ENCODE measurements at regions not wholly inside any gene's neighbourhood (a gene's known extent, or its start where the extent isn't known, plus 50 kb on each side); places are given as distances from the start of the nearest gene placed in this dataset.
"Not testable (repeated sequence)": the region's sequence is repeated elsewhere in the genome, so short reads cannot be mapped to it uniquely, and the experiment has no call there.

DNA sequence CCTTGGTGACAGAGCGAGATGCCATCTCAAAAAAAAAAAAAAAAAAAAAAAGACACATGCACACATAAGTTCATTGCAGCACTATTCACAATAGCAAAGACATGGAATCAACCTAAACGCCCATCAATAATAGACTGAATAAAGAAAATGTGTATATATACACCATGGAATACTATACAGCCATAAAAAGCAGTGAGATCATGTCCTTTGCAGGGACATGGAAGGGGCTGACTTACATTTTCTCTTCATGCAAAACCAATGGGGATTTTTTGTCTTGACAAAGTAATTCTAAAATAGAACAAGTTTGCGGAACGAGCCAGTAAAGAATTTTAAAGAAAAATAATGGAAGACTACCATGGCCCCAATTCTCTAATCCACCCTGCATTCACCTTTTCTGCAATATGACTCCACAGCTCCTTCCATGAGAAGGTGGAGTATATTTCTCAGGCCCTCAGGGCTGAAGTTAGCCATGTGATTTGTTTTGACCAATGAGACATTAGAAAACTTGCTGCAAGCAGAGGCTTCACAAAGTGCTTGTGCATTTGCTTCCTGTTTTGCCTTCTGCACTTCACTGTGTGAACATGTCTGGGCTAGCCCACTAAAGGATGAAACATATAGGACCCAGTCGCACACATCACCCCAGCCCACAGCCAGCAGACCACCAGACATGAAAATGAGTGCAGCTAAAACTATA, 78.8 kb upstream of the NR5A2 start:
- no peaks in the 10 kb centered on the region for H3K36me3 ChIP-seq
- TF ChIP-seq EP300 (IDR thresholded peaks at IDR 0.05) = no peak
- TF ChIP-seq, protein P1, sequence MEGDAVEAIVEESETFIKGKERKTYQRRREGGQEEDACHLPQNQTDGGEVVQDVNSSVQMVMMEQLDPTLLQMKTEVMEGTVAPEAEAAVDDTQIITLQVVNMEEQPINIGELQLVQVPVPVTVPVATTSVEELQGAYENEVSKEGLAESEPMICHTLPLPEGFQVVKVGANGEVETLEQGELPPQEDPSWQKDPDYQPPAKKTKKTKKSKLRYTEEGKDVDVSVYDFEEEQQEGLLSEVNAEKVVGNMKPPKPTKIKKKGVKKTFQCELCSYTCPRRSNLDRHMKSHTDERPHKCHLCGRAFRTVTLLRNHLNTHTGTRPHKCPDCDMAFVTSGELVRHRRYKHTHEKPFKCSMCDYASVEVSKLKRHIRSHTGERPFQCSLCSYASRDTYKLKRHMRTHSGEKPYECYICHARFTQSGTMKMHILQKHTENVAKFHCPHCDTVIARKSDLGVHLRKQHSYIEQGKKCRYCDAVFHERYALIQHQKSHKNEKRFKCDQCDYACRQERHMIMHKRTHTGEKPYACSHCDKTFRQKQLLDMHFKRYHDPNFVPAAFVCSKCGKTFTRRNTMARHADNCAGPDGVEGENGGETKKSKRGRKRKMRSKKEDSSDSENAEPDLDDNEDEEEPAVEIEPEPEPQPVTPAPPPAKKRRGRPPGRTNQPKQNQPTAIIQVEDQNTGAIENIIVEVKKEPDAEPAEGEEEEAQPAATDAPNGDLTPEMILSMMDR (IDR thresholded peaks at IDR 0.05) = no peak
- no peak overlapping the region for H3K27ac ChIP-seq
- DNase-seq (ENCODE audit: low spot score in 2 of 2) = no peak
- H3K4me3 ChIP-seq = no peak overlapping the region
- no peaks in the 10 kb centered on the region for H3K9me3 ChIP-seq
- H3K4me1 ChIP-seq = no peaks in the 10 kb centered on the region
- WGBS = 83% methylated on average over 5 of the region's 5 CpGs
- H3K27me3 ChIP-seq = no peaks in the 10 kb centered on the region

DNA sequence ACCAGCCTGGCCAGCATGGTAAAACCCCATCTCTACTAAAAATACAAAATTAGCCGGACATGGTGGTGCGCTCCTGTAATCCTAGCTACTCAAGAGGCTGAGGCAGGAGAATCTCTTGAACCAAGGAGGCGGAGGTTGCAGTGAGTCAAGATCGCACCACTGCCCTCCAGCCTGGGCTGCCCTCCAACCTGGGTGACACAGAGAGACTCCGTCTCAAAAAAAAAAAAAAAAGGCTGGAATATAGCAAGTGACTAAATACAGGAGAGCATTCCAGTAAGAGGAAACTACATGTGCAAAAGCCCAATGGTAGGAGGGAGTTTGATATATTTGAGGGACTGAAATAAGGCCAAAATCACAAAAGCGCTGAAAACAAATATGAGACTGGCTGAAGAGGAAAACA, 76.5 kb upstream of the NR5A2 start:
- H3K27me3 ChIP-seq; H3K4me1 ChIP-seq; DNase-seq (ENCODE audit: low spot score in 2 of 2); H3K36me3 ChIP-seq; H3K4me3 ChIP-seq; H3K27ac ChIP-seq; H3K9me3 ChIP-seq: not testable (repeated sequence)
- WGBS = 71% methylated on average over 6 of the region's 6 CpGs

DNA sequence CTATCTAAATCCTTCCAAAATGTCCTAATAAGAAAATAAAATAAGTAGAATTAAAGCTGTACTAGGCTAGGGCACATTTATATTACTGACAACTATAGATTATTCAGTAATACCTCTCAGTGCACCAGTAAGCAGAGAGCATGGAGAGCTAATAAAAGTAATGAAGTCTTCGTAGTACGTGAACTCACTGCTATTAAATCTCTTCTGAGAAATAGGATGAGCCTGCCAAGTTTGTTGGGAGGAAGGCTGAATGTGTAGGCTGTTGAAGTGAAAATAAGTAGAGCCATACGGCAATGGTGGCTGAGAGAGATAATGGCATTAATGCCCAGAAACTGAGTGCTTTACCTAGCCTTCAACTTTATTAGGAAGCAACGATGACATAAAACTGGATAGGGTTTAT, 73.9 kb upstream of the NR5A2 start:
- Histone ChIP-seq H3K27me3 (no peaks in the 10 kb centered on the region), H3K9me3 (no peaks in the 10 kb centered on the region), H3K4me3 (no peak overlapping the region), H3K27ac (no peak overlapping the region), H3K4me1 (no peaks in the 10 kb centered on the region), H3K36me3 (no peaks in the 10 kb centered on the region)
- no peak for DNase-seq (ENCODE audit: low spot score in 2 of 2)
- 65% methylated on average over 4 of the region's 4 CpGs for WGBS
- TF ChIP-seq POLR2A (IDR thresholded peaks at IDR 0.05) = no peak
- TF ChIP-seq, protein P1 (IDR thresholded peaks at IDR 0.05) = no peak
- TF ChIP-seq EP300 (IDR thresholded peaks at IDR 0.05) = no peak
- no peak for TF ChIP-seq POLR2AphosphoS5 (IDR thresholded peaks at IDR 0.05)

DNA sequence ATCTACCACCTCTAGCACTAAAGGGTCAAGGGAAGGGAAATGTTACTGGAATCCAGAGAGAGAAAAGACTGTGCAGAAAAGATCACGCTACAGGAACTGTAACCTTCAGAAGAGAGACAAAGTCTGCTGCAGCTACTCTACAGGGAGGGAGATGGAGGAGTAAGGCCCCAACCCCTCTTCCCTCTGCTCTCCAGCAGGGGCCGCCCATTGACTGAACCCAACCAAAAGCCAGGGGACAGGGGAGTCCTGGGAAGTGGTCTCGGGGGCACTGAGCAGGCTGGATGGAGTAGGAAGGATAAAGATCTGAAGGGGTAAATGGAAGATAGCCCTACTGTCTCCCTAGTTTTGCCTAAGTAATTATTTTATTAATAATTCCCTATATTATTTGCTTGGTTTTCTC, 72.8 kb upstream of the NR5A2 start:
- TF ChIP-seq, protein P1 (IDR thresholded peaks at IDR 0.05) = no peak
- no peak for TF ChIP-seq EP300 (IDR thresholded peaks at IDR 0.05)
- TF ChIP-seq POLR2A (IDR thresholded peaks at IDR 0.05) = no peak
- TF ChIP-seq POLR2AphosphoS5 (IDR thresholded peaks at IDR 0.05) = no peak
- WGBS = 46% methylated on average over 3 of the region's 3 CpGs
- DNase-seq (ENCODE audit: low spot score in 2 of 2) = no peak
- Histone ChIP-seq H3K4me3 (no peak overlapping the region), H3K27me3 (no peaks in the 10 kb centered on the region), H3K9me3 (no peaks in the 10 kb centered on the region), H3K36me3 (no peaks in the 10 kb centered on the region), H3K27ac (no peak overlapping the region), H3K4me1 (no peaks in the 10 kb centered on the region)

DNA sequence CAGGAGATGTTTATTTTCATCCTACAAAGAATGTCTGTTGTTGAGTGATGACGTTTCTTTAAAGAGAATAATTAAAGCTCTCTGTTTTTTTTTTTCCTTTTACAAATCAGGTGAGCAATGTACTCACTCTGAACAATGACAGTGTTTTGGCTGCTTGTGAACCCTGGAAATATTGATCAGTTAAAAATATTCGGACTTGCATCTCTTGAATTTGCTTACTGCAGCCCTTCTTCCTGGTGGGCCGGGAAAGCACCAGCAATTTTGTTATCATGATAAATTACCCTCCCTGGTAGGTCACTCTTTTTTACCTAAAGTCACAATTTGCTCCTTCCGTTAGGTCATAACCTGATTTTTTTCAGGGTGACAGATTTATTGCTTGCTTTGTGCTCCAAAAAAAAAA, 72.3 kb upstream of the NR5A2 start:
- 55% methylated on average over 4 of the region's 4 CpGs for WGBS
- Histone ChIP-seq H3K27me3 (no peaks in the 10 kb centered on the region), H3K4me1 (no peaks in the 10 kb centered on the region), H3K9me3 (no peaks in the 10 kb centered on the region), H3K27ac (no peak overlapping the region), H3K36me3 (no peaks in the 10 kb centered on the region), H3K4me3 (no peak overlapping the region)
- DNase-seq (ENCODE audit: low spot score in 2 of 2) = no peak
- TF ChIP-seq POLR2AphosphoS5 (IDR thresholded peaks at IDR 0.05) = no peak
- TF ChIP-seq EP300 (IDR thresholded peaks at IDR 0.05) = no peak
- TF ChIP-seq, protein P1 (IDR thresholded peaks at IDR 0.05) = no peak
- TF ChIP-seq POLR2A (IDR thresholded peaks at IDR 0.05) = no peak

DNA sequence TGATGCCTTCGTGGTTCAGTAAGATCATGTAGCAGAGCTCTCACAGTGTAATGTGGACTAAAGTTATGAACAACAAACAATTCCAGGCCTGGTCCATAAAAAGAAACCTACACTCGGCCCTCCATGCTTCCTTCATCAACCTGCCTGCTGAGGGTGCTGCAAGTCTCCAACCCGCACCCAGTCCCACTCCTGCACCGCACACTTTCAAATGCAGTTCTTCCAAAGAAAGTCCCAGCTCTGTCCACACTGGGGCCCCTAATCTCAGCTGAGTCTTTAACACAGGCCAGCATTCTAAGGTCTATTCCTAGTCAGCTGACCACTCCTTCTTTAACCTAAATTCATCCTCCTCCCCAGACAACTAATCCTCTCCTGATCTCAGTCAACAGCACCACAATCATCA, 71.5 kb upstream of the NR5A2 start:
- Histone ChIP-seq H3K27me3 (no peaks in the 10 kb centered on the region), H3K4me1 (no peaks in the 10 kb centered on the region), H3K27ac (no peak overlapping the region), H3K9me3 (no peaks in the 10 kb centered on the region), H3K4me3 (no peak overlapping the region), H3K36me3 (no peaks in the 10 kb centered on the region)
- DNase-seq (ENCODE audit: low spot score in 2 of 2) = no peak
- 64% methylated on average over 4 of the region's 4 CpGs for WGBS
- TF ChIP-seq, protein P1 (IDR thresholded peaks at IDR 0.05) = no peak
- TF ChIP-seq POLR2A (IDR thresholded peaks at IDR 0.05) (no peak), EP300 (IDR thresholded peaks at IDR 0.05) (no peak), POLR2AphosphoS5 (IDR thresholded peaks at IDR 0.05) (no peak)

Measured in suprapubic skin (tissue), 4 donors.